GM21515 (cell line): ENCODE measurements at regions not wholly inside any gene's neighbourhood (a gene's known extent, or its start where the extent isn't known, plus 50 kb on each side); places are given as distances from the start of the nearest gene placed in this dataset.

ENCODE experiments used
- ATAC-seq: cut with Tn5 transposase; IDR thresholded peaks from one replicate; pipeline ENCODE4 v1.9.1; 2021; ENCODE audit not compliant: unreplicated experiment

DNA sequence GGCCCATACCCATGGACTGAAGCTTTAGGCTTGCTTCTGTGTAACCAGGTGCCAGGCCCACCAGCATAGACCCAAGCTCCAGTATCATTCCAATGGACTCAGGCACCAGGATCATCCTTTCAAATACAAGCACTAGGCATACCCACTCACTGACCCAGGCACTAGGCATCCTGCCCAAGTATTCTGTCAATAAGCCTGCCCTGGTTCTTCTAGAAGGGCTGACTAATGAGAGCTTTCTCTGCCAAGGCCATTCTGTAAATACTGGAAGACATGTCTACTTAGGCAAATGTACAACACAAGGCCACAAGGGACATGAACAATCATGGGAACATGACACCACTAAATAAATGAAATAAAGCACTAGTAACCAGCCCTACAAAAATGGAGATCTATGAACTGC, 352.2 kb downstream of the FSCB start:
- no peak for ATAC-seq

DNA sequence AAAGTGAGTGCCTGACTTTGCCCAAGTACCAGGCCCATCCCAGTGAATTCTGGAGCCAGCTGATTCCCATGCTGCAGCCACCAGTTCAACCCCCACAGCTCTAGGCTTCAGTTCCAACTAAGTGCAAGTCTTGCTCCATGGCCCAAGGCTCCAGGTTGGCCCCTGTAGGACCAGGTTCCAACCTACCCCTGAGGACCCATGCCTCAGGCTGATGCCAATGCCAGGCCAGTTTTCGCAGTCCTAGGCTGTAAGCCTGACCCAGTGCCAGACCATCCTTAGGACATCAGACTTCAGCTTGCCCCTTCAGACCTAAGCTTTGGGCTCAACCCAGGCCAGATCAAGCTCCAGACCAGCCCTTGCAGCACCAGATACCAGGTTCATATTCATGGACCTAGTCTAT, 352.6 kb downstream of the FSCB start:
- no peak for ATAC-seq

DNA sequence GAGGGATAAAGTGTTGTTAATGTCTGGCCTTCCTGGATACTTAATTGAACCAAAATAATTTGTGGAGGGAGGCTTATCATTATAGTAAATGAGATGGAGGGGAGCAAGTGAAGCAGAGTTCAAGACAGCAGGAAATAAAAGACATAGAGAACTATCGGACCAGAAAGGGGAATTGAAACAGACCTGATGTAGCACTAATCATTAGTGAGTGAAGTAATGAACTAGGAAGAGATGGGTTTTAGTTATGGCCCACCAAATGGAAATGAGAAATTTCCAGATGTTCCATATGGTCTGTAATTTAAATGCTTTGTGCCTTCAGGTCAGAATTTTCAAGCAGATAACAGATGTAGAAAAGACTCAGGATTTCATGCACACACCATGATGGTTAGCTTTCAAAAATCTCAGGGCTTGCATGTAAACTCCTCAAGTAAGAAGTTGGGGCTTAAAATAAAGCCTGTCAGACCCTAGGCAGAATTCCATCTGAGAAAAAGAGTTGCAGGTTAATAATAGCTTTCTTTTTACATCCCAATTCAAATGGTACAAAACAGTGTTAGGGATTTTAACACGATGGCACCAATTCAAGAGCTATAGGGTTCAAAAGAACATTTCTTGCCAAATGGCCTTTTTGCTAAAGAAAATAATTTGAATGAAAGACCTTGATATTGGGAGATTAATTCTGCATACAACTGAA, 355.8 kb downstream of the FSCB start:
- ATAC-seq: no peak

DNA sequence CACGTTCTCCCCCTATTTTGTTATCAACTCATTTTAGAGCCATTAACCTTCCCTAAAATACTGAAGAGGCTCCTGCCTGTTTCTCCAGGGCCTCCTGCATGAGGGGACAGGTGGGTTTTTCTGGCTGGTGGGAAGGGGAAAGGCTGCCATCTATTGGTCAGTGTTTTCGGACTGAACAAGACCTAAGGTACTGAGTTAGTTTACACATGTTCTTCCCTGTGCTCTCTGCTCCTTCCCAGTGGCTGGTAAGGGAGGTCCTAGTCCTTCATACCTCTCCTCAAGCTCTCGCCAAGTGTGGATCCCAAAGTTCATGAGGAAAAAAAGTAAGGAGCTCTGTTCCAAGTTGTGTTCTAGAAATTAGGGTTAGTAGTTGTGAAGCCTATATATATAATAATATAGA, 357.5 kb downstream of the FSCB start:
- ATAC-seq: no peak

DNA sequence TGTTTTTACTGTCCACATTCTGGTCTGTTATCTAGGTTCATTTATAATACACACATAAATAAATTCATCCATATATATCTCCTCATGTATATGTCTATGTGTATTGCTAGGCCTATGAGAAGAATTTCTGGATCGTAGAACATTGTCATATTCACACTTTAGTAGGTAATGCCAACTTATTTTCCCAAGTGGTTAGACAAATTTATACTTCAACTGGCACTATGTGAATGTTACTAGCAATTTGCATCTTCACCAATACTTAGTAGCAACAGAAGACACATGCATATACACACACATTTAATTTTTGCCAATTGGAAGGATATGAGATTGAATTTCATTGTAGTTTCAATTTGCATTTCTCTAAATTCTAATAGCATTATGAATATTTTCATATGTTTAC, 365.1 kb downstream of the FSCB start:
- no peak for ATAC-seq

DNA sequence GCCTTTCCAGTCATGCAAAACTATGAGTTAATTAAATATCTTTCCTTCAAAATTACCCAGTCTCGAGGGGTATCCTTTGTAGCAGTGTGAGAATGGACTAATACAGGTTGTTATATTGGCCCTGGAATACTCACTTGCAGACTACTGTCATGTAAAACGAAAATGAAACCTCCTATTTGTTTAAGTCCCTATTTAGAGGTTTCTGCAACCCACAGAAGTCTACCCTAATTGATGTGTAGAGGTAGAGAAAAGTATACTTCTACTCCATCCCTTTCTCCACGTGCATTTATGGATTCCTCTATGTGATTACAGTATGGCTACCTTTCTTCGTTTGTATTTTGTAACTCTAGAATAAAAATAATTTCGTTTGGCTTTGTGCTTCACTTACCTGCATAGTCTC, 371.1 kb downstream of the FSCB start:
- no peak for ATAC-seq

DNA sequence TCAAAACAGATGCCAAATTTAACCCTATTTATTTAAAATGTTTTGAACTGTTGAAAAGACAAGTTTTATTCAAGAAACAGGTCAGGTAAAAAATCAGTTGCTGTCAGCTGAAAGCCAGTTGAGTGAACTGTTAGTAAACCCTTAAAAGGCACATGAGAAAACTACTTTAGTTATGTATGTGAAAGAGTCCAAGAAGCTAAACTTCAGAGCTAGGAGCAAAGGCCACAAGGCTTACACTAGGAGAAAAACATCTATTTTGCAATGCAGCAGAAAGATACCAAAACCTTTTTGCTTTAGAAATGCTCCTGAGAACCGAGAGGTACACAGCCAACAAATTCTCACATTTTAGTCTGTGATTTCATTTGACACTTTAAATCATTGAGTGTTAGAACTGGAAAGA, 375.2 kb downstream of the FSCB start:
- ATAC-seq: no peak

DNA sequence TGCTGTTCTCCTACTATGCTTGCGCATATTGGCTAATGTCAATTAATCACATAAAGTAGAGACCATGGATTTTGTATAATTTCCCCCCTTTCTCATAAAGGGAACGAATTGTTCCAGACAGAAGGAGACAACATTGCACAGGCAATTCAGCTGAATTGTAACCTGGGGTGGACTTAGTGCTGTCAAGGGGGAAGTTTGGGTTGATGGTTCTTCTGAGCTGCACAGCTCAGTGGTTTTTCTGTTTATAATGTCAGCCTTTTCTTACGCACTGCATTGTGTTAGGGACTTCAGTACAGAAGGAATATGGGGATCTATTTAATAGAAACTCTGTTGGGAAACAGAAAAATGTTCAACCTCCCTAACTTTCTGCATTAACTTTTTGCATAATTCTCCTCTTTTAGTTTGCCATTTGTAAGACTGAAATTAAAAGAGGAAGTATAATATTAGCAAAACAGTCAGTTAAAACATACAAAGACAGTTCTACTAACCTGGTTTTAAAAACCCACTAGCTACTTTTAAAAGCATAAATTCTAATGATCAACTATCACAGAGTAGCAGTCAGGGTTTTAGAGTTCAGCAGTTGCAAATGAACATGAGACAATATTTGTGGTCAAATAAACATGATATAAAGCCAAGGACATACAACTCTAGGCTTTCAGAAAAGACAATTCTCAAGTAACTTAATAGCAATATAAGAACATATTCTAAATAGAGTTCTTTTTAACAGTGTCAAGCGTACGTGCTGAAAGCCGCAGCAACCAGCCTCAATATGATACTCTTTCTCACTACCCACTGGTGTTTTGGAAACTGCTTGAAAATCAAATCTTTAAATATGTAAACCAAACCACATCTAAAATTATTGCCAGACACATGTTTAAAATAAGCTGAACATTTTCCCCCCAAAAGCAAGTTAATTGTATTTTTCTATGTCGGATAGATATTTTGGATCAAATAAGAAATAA, 393.0 kb downstream of the FSCB start:
- no peak for ATAC-seq

DNA sequence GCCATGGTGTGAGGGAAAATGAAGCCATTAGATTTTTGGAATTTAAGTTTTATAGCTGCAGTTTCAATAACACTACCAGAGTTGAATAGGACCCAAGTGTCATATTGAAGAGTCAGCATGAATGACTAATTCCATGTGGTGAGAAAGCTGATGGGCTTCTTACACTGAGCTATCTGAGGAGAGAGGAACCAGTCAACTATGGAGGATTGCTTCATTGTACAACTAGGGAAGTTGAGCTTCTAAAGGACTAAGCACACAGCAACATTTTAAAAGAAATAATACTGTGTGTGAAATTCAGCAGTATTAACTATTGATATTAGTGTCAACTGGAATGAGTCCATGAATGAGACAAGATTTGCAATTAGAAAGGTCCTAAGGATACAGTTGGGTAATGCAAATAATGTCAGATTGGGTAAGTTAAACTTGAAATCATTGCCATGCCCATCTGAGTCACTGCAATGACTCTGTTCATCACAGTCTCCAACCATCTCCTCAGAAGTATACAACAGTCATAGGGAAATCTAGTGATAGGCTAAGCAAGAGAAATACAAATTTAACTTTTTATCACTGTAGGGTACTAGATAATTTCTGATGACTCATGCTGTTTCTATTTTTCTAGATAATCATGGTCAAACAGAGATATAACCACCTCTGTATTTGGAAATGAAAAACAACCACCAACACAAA, 394.2 kb downstream of the FSCB start:
- no peak for ATAC-seq

DNA sequence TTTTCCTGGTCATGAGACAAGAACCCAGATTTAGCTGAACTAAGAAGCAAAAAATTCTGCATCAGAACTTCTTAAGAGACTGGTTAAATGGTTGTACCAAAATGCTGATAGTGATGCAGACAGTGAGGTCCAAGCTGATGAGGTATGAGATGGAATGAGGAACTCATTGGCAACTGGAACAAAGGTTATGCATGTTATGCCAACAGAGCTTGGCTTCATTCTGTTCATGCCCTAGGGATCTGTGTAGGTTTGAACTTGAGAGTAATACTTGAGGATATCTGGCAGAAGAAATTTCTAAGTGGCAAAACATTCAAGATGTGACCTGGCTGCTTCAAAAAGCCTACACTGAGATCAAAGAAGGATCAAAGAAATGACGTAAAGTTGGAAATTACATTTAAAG, 398.0 kb downstream of the FSCB start:
- no peak for ATAC-seq

DNA sequence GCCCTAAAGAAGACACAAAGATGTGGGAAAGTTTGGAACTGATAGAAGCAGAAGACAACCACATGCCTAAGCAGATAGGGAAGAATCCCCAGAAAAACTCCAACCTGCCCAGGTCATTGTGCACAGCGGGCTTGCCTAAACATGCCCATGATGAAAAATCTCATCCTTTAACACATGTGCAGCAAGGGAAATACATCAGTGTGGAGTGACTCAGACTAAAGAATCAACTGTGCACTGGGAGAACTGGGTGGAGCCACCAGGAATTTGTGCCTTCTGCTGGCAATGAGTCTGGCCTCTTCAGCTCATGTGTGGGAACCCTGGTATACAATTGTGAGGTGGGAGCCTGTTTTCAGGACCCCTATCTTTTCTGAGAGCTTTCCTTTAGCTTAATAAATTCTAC, 398.5 kb downstream of the FSCB start:
- no peak for ATAC-seq

DNA sequence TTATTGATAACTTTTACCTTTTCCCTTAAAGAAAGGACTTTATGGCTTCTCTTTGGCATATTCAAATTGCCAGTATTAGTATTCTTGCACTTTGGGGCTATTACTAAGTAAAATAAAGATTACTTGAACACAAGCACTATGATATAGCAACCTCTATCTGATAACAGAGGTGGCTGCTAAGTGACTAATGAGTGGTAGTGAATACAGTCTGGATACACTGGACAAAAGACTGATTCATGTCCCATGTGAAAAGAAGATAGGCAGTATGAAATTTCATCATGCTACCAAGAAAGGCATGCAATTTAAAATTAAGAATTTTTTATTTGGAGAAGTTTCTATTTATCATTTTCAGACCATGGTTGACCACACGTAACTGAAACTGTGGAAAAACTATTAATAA, 399.9 kb downstream of the FSCB start:
- ATAC-seq: no peak

DNA sequence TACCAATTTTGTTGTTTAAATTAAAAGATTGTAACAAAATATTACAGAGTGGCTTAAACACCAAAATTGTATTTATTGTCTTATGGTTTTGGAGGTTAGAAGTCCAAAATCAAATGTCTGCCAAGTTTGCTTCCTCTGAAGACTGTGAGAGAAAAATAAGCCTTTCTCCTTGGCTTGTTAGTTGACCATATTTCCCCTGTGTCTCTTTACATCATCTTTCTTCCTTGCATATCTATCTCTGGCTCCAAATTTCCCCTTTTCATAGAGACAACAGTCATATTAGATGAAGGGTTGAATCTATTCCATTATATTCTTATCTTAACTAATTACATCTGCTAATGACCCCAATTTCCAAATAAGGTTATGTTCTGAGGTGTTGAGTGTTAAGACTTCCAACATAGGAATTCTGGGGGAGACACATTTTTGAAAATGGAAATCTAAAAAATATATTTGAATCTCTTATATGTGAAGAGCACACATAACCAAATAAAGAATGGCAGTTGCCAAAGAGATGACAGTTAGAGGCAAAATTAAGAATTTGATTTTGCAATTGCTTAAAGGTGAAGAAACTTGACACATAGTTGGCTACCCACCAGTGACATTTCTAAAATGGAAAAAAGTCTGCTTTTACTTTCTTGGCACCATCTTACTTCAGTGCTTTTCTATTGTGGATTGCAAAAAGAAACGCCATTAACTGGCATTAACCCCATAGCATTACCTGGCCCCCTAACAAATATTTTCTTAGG, 407.2 kb downstream of the FSCB start:
- ATAC-seq: no peak

DNA sequence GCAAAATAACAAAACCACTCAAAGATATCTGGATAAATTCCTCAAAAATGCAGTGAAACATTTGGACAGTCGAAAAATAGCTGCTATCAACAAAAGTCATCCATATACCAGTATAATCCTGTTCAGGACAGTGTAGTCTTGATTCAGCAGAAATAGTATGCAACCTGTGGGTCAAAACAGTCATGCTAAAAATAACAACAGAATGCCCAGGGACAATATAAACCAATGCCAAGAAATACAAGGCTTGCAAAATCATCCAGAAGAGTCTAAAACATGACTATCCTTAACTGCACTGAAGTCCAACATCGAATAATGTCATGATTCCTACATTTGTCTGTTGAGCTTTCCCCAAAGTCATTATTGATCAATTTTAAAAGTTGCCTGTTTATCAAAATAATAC, 425.9 kb downstream of the FSCB start:
- no peak for ATAC-seq

DNA sequence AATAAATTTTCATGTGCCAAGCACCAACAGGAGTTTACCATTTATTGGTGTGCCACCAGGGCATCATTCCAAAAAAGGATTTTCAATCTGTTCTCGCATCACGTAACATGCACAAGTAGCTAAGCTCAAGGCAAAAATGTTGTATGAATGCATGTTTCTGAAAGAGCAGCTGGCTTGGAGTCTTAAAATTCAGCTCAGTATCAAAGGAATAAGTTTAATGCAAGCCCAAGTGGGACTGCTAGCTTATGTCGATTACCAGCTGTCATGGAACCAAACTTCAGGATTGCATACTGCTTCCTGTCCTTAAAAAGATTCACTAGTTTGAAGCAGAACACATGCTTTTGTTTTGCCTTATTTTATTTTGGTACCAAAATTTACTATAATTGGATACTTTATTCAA, 437.0 kb downstream of the FSCB start:
- no peak for ATAC-seq

DNA sequence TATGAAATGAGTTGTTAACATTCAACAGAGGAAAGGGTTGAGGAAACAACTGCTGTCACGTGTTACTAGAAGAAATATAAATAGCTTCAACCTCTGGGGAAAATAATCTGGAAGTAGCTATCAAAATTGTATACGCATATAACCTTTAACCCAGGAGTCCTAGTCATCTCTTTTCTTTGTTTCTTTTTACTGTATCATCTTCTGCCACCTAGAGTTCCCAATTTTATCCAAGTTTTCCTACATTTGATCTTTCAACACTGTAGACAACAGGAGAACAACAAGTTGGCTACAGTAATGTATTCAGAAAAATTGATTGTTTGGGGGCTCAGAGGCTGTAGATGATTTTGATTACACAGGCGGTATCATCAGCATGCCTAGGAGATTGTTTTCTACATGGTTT, 453.7 kb downstream of the FSCB start:
- no peak for ATAC-seq

DNA sequence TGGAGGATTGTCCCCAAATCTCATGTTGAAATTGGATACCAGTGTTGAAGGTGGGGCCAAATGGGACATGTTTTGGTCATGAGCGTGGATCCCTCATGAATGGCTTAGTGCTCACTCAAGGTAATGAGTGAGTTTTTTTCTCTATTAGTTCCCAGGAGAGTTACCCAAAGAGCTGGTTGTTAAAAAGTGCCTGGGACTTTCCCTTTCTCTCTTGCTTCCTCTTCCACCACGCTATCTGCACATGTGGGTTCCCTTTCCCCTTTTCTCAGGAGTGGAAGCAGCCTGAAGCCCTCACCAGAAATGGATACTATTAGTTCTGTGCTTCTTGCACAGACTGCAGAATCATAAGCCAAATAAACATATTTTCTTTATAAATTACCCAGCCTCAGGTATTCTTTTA, 465.4 kb downstream of the FSCB start:
- no peak for ATAC-seq

DNA sequence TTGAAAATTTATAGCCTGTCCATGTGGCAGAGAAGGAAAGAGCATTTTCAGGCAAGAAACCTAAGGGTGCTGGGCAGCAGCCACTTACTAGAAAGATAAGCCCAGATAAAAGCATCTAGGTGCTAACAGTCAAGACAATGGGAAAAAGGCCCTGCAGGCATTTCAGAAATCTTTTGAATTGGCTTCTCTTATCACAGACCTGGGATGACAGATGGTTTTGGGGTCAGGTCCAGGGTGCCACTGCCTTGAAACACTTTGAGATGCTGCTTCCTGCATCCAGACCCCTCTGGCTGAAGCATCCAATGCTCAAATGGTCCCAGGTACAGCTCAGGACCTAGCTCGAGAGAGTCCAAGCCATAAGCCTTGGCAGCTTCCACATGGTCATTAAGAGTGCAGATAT, 466.5 kb downstream of the FSCB start:
- ATAC-seq: no peak

DNA sequence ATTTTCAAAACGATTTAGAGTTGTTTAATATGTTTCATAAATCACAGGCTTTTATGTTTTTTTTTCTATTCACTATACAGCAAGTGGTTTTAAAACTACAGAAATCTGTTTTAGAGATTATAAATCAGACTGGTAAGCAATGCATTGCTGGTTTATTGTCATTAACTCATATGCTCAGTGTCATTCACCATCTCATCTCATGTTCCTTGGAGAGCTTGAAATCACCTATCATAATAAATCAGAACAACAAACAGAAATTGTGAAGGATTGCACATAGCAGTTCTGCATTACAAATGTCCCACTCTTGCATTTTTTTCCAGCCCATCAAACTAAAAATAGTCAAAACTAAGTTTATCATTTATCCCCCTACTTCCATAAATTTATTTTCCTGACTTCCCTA, 470.8 kb downstream of the FSCB start:
- ATAC-seq: no peak

DNA sequence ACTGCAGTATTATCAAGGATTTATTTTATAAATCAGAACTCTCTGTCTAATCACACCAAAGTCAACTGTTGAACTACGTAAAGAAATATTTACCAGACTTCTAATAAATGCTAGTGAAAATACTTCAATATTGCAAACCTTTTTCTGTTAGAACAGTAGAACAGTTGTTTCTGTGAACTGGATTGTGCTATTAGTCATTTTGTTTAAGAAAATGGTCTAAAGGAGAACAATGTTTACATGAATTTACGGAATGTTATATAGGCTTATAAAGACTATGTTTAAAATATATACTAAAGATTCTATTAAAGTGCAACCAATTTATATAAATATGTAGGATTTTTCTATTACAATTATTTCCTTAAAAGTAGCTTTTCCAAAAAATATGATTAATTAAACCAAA, 471.4 kb downstream of the FSCB start:
- no peak for ATAC-seq

DNA sequence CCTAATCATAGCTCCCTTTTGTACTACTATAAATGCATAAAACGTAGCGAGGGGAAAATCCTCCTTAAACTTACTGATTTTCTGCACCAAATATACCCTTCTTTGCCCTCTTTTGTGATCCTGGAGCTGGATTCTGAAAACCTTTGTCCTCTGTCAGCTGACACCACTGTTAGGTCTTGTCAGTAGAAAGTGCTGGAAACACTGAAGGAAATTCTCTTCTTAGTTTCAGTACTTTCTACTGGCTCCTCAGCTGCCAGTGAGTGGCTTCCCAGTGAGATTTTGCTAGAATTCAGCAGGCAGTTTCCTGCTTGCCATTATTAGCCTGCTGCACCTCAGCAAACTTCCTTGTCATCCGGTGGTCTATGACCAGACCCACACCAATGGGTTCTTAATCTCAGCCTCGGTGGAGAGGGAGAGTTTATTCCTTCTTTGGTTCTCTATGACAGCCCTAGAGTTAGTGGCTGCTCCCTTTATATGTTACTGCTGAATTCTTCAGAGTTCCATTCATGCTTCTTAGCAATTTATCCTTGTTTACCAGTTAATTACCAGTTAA, 476.2 kb downstream of the FSCB start:
- no peak for ATAC-seq
